Smooth muscle cell (in vitro differentiated cells): ENCODE measurements at regions not wholly inside any gene's neighbourhood (a gene's known extent, or its start where the extent isn't known, plus 50 kb on each side); places are given as distances from the start of the nearest gene placed in this dataset.
A peak's percentile ranks its signal among the peaks of the same experiment; 100 is the strongest.

ENCODE experiments used
- DNase-seq: peaks from one replicate; lab custom pipeline; 2025; ENCODE audit not compliant: unreplicated experiment; lab: John Stamatoyannopoulos, UW
- H2AFZ ChIP-seq: fragments of 200-600 bp; sonication (generic); 2 replicates; pipeline ENCODE4 v1.6.0; 2016; ENCODE audit warnings: antibody characterized with exemption, low read depth, mild to moderate bottlenecking
- H3F3A ChIP-seq: fragments of 200-600 bp; sonication (generic); 2 replicates; pipeline ENCODE4 v1.6.0; 2017; ENCODE audit warnings: antibody characterized with exemption, low read depth
- H3K27ac ChIP-seq: fragments of 200-600 bp; sonication (generic); 2 replicates; pipeline ENCODE4 v1.5.1; 2016; ENCODE audit warnings: low read depth, mild to moderate bottlenecking
- H3K27me3 ChIP-seq: fragments of 200-600 bp; sonication (generic); 2 replicates; pipeline ENCODE4 v1.6.1; 2016; ENCODE audit warnings: low read depth, mild to moderate bottlenecking
- H3K36me3 ChIP-seq: fragments of 200-600 bp; sonication (generic); 2 replicates; pipeline ENCODE4 v1.5.1; 2016; ENCODE audit warnings: low read depth
- H3K4me1 ChIP-seq: fragments of 200-600 bp; sonication (generic); 2 replicates; pipeline ENCODE4 v1.5.1; 2016; ENCODE audit warnings: low read depth
- H3K4me2 ChIP-seq: fragments of 200-600 bp; sonication (generic); 2 replicates; pipeline ENCODE4 v1.6.0; 2016; ENCODE audit warnings: mild to moderate bottlenecking
- H3K4me3 ChIP-seq: fragments of 200-600 bp; sonication (generic); 2 replicates; pipeline ENCODE4 v1.5.1; 2016; ENCODE audit warnings: mild to moderate bottlenecking
- H3K79me2 ChIP-seq: fragments of 200-600 bp; sonication (generic); 2 replicates; pipeline ENCODE4 v1.6.0; 2016; ENCODE audit warnings: low read depth, mild to moderate bottlenecking
- H3K9ac ChIP-seq: fragments of 200-600 bp; sonication (generic); 2 replicates; pipeline ENCODE4 v1.6.0; 2016; ENCODE audit warnings: low read depth
- H3K9me3 ChIP-seq: fragments of 200-600 bp; sonication (generic); replicated peaks from 2 replicates; pipeline ENCODE4 v1.5.1; 2016; ENCODE audit warnings: low read depth
- H4K20me1 ChIP-seq: fragments of 200-600 bp; sonication (generic); 2 replicates; pipeline ENCODE4 v1.6.0; 2016; ENCODE audit warnings: low read depth
- CTCF ChIP-seq: fragments of 200-600 bp; sonication (generic); IDR thresholded peaks from 2 replicates; pipeline ENCODE4 v1.5.1; 2017; ENCODE audit warnings: borderline replicate concordance, mild to moderate bottlenecking, antibody characterized with exemption; ENCODE audit not compliant: insufficient read depth, poor library complexity, severe bottlenecking
- WGBS: methylation state at CpG from one replicate; pipeline ENCODE4 v1.1.7; 2016; ENCODE audit warnings: low lambda C conversion rate; 5-methylcytosine and 5-hydroxymethylcytosine counted together

DNA sequence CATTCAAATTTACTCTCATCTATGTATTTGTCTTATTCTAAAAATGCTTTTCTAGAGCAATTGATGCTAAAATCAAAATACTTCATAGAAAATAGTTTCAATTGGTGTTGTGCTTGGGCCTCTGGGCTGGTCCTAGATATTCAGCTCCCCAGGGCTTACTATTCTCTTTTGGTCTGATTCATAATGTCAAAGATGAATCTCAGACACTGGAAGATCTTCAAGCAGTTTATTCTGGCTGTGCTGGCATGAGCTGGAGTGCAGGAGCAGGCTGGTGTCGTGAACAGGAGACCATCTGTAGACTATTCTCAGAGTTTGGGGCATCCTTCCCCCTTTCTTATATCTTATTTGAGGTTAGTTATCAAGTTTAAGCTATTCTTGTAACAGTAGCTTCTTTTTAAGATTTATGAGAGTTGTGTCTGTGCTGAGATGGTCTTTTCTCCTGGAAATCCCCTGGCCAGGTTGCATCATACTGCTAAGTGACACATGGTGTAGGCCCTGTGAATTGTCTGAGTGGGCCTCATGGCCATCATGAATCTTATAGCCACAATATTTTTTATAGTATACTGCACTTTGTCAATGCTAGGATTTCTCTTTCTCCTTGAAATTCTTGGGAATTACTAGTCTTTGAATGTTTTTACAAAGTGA lies 1624.0 kb upstream of the IGFBP7 start:
- DNase-seq, result peak; percentile 15
- no peaks in the 10 kb centered on the region for H3K36me3 ChIP-seq
- peak overlapping the region; percentile 64 for H3K27ac ChIP-seq
- no peaks in the 10 kb centered on the region for H3K9me3 ChIP-seq
- WGBS, result 26% methylated on average over 1 of the region's 1 CpG
- H3K79me2 ChIP-seq, result no peaks in the 10 kb centered on the region
- no peaks in the 10 kb centered on the region for H3K4me1 ChIP-seq
- no peak overlapping the region for H3K4me3 ChIP-seq
- H4K20me1 ChIP-seq, result no peaks in the 10 kb centered on the region
- peak overlapping the region; percentile 19 for H3K4me2 ChIP-seq
- H2AFZ ChIP-seq, result peak overlapping the region; percentile 26
- H3K27me3 ChIP-seq, result no peaks in the 10 kb centered on the region
- H3K9ac ChIP-seq, result no peak overlapping the region
- no peaks in the 10 kb centered on the region for H3F3A ChIP-seq
- no peak for TF ChIP-seq CTCF

GRCh38 chr4:58732973-58733372 lies 1622.8 kb upstream of the IGFBP7 start:
- H4K20me1 ChIP-seq, result no peaks in the 10 kb centered on the region
- H3K27ac ChIP-seq, result no peak overlapping the region
- no peaks in the 10 kb centered on the region for H3K27me3 ChIP-seq
- H2AFZ ChIP-seq, result no peak overlapping the region
- H3K79me2 ChIP-seq, result no peaks in the 10 kb centered on the region
- no peak for DNase-seq
- no peaks in the 10 kb centered on the region for H3F3A ChIP-seq
- H3K4me1 ChIP-seq, result no peaks in the 10 kb centered on the region
- no peaks in the 10 kb centered on the region for H3K36me3 ChIP-seq
- no peak overlapping the region for H3K4me3 ChIP-seq
- TF ChIP-seq CTCF, result no peak
- no peaks in the 10 kb centered on the region for H3K9me3 ChIP-seq
- no peak overlapping the region for H3K4me2 ChIP-seq
- H3K9ac ChIP-seq, result no peak overlapping the region
- WGBS, result 95% methylated on average over 2 of the region's 2 CpGs

DNA sequence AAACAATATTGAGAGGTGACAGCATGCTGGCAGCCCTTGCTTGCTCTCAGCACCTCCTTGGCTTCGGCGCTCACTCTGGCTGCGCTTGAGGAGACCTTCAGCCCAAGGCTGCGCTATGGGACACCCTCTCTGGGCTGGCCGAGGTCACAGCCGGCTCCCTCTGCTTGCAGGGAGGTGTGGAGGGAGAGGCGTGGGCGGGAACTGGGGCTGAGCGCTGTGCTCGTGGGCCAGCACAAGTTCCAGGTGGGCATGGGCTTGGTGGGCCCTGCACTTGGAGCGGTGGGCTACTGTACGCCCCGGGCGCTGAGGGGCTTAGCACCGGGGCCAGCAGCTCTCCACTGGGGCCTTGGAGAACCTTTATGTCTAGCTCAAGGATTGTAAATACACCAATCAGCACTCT lies 1613.8 kb upstream of the IGFBP7 start:
- no peak for DNase-seq
- no peaks in the 10 kb centered on the region for H3F3A ChIP-seq
- no peaks in the 10 kb centered on the region for H3K79me2 ChIP-seq
- no peak overlapping the region for H3K9ac ChIP-seq
- H2AFZ ChIP-seq, result no peak overlapping the region
- no peak overlapping the region for H3K27ac ChIP-seq
- no peak for TF ChIP-seq CTCF
- no peak overlapping the region for H3K4me2 ChIP-seq
- H3K9me3 ChIP-seq, result no peaks in the 10 kb centered on the region
- H3K27me3 ChIP-seq, result no peaks in the 10 kb centered on the region
- H3K4me1 ChIP-seq, result no peaks in the 10 kb centered on the region
- 93% methylated on average over 15 of the region's 15 CpGs for WGBS
- no peak overlapping the region for H3K4me3 ChIP-seq
- H4K20me1 ChIP-seq, result no peaks in the 10 kb centered on the region
- H3K36me3 ChIP-seq, result no peaks in the 10 kb centered on the region

- no peak for DNase-seq
- no peak overlapping the region for H3K9ac ChIP-seq
- no peaks in the 10 kb centered on the region for H3K36me3 ChIP-seq
- H3K79me2 ChIP-seq, result no peaks in the 10 kb centered on the region
- no peaks in the 10 kb centered on the region for H3K4me1 ChIP-seq
- H3K4me3 ChIP-seq, result no peak overlapping the region
- H2AFZ ChIP-seq, result no peak overlapping the region
- H3K27ac ChIP-seq, result no peak overlapping the region
- H3K27me3 ChIP-seq, result no peaks in the 10 kb centered on the region
- H3F3A ChIP-seq, result no peaks in the 10 kb centered on the region
- no peak for TF ChIP-seq CTCF
- no peak overlapping the region for H3K4me2 ChIP-seq
- no peaks in the 10 kb centered on the region for H4K20me1 ChIP-seq
- H3K9me3 ChIP-seq, result no peaks in the 10 kb centered on the region
Observed at GRCh38 chr4:58711039-58711438, 1600.9 kb upstream of the IGFBP7 start.
